ENCODE measurements at regions not wholly inside any gene's neighbourhood (a gene's known extent, or its start where the extent isn't known, plus 50 kb on each side); places are given as distances from the start of the nearest gene placed in this dataset.

DNA sequence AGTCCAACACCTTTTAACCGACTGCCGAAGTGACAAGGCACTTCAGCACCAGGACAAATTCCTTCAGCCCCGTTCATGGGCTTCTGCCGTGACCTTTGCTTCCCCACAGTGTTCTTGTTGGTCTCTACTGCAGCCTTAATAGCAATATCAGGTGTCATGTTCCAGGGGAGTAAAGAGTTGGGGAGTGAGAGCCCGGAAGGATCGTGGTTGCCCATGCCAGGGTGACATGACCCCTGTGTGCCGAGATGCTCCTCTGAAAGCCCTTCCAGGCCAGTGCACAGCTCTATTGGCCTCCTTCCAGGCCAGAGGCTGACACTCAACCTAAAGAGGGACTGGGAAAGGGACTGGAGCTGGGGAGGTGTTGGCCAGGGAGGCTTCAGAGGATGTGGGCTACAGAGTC lies 279.2 kb downstream of the CYRIA start:
- TF ChIP-seq, protein P1, sequence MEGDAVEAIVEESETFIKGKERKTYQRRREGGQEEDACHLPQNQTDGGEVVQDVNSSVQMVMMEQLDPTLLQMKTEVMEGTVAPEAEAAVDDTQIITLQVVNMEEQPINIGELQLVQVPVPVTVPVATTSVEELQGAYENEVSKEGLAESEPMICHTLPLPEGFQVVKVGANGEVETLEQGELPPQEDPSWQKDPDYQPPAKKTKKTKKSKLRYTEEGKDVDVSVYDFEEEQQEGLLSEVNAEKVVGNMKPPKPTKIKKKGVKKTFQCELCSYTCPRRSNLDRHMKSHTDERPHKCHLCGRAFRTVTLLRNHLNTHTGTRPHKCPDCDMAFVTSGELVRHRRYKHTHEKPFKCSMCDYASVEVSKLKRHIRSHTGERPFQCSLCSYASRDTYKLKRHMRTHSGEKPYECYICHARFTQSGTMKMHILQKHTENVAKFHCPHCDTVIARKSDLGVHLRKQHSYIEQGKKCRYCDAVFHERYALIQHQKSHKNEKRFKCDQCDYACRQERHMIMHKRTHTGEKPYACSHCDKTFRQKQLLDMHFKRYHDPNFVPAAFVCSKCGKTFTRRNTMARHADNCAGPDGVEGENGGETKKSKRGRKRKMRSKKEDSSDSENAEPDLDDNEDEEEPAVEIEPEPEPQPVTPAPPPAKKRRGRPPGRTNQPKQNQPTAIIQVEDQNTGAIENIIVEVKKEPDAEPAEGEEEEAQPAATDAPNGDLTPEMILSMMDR (IDR thresholded peaks at IDR 0.05): no peak
- no peak for TF ChIP-seq EZH2 (IDR thresholded peaks at IDR 0.05; ENCODE audit: borderline replicate concordance, insufficient read depth, low read depth, low read length, poor library complexity, severe bottlenecking)

Measured in B cell (primary cell).